Brain microvascular endothelial cell (primary cell): ENCODE measurements at regions not wholly inside any gene's neighbourhood (a gene's known extent, or its start where the extent isn't known, plus 50 kb on each side); places are given as distances from the start of the nearest gene placed in this dataset.

Experiments
- DNase-seq: peaks from one replicate; pipeline ENCODE4 v3.0.0-alpha.2; 2020
- H3K27ac ChIP-seq: fragments of 250-450 bp; sonication (Bioruptor Pico); 2 replicates; pipeline ENCODE4 v1.5.1; 2020; ENCODE audit warnings: mild to moderate bottlenecking, moderate library complexity
- H3K27me3 ChIP-seq: fragments of 250-450 bp; sonication (Bioruptor Pico); replicated peaks from 2 replicates; pipeline ENCODE4 v1.5.1; 2020; ENCODE audit warnings: mild to moderate bottlenecking
- H3K36me3 ChIP-seq: fragments of 250-450 bp; sonication (Bioruptor Pico); replicated peaks from 2 replicates; pipeline ENCODE4 v1.5.1; 2020; ENCODE audit warnings: mild to moderate bottlenecking
- H3K4me3 ChIP-seq: 2 replicates; pipeline ENCODE4 v1.5.1; 2011; ENCODE audit warnings: low read depth, mild to moderate bottlenecking, control low read depth, low read length, moderate library complexity
- in situ Hi-C: cut with HindIII; loops from 2 replicates; pipeline ENCODE4 v1.10.0; 2017; ENCODE audit warnings: low sequenced_read_pairs, low pct_ligation_motif_present
- TF ChIP-seq, protein P1 (sequence below): IDR thresholded peaks from 2 replicates; pipeline ENCODE4 v1.5.1; 2011; ENCODE audit warnings: low read depth, mild to moderate bottlenecking, moderate library complexity, low read length, control low read depth, inconsistent platforms; ENCODE audit errors: missing control alignments

DNA sequence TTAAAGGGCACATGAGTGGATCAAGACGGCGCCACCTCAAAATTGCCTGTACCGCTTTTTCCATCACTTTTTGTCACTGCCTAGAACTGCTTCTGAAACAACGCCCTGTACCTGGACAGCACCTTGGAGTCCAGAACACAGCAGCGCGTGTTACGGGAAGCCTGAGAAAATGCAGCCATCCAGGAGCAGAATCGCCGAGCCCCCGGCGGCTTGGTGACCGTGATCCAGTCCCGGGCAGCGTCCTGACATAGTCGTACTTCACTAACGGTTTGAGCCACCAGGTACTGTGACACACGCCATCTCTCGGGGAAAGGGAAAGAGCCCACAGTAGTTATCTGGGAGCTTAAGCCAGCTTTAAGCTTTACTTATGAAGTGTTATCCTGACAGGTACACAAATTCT lies 168.9 kb upstream of the SALL3 start:
- in situ Hi-C loops, result no loop called here
- H3K27me3 ChIP-seq, result no peaks in the 10 kb centered on the region
- DNase-seq, result no peak
- no peak overlapping the region for H3K27ac ChIP-seq
- H3K4me3 ChIP-seq, result no peak overlapping the region
- TF ChIP-seq, protein P1, sequence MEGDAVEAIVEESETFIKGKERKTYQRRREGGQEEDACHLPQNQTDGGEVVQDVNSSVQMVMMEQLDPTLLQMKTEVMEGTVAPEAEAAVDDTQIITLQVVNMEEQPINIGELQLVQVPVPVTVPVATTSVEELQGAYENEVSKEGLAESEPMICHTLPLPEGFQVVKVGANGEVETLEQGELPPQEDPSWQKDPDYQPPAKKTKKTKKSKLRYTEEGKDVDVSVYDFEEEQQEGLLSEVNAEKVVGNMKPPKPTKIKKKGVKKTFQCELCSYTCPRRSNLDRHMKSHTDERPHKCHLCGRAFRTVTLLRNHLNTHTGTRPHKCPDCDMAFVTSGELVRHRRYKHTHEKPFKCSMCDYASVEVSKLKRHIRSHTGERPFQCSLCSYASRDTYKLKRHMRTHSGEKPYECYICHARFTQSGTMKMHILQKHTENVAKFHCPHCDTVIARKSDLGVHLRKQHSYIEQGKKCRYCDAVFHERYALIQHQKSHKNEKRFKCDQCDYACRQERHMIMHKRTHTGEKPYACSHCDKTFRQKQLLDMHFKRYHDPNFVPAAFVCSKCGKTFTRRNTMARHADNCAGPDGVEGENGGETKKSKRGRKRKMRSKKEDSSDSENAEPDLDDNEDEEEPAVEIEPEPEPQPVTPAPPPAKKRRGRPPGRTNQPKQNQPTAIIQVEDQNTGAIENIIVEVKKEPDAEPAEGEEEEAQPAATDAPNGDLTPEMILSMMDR, result no peak
- no peaks in the 10 kb centered on the region for H3K36me3 ChIP-seq

GRCh38 chr18:78812067-78812466 lies 167.6 kb upstream of the SALL3 start:
- H3K36me3 ChIP-seq, result no peaks in the 10 kb centered on the region
- H3K27ac ChIP-seq, result no peak overlapping the region
- no peak overlapping the region for H3K4me3 ChIP-seq
- in situ Hi-C loops, result no loop called here
- TF ChIP-seq, protein P1, result no peak
- no peaks in the 10 kb centered on the region for H3K27me3 ChIP-seq
- DNase-seq, result no peak

DNA sequence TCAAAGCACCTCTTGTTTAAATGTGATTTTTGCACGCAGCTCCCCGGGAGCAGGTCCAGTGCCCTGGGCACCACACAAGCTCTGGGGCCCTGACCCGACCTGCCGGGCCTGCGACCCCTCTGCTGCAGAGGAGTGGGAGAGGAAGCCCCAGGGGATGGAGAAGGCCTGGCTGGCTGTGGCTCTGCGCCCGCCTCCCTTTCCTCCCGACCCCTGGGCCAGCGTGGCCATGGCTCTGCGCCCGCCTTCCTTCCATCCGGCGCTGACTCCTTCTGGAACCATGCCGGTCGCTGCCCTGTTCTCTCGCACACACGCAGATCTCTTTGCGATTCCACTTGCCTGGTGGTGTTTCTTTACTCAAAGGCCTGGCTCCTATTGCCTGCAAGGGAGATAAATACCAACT lies 166.5 kb upstream of the SALL3 start:
- Histone ChIP-seq H3K36me3 (no peaks in the 10 kb centered on the region), H3K27me3 (no peaks in the 10 kb centered on the region), H3K4me3 (no peak overlapping the region), H3K27ac (no peak overlapping the region)
- in situ Hi-C loops, result no loop called here
- TF ChIP-seq, protein P1, result no peak
- DNase-seq, result no peak

GRCh38 chr18:78813936-78814710 lies 165.5 kb upstream of the SALL3 start:
- no peaks in the 10 kb centered on the region for H3K36me3 ChIP-seq
- no peak for DNase-seq
- TF ChIP-seq, protein P1, result no peak
- no peak overlapping the region for H3K4me3 ChIP-seq
- no peaks in the 10 kb centered on the region for H3K27me3 ChIP-seq
- in situ Hi-C loops, result no loop called here
- no peak overlapping the region for H3K27ac ChIP-seq

DNA sequence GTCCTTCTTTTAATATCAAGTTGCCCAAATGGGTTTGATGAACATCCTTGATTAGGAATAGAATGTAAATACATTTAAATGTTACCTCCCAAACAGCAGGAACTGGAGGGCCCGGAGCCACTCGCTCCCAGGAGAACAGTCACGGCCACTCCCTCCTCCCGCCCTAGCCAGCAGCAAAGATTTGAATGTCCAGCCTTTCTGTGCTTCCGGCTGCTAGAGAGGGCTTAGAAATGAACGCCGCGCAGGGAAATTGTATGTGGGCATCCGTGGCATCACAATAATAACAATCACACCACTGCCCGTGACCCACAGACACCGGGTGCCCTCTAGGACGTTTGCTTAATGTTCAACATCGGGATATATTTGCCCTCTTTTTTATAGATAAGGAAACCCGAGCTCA lies 164.9 kb upstream of the SALL3 start:
- H3K4me3 ChIP-seq, result no peak overlapping the region
- TF ChIP-seq, protein P1, result no peak
- H3K27ac ChIP-seq, result no peak overlapping the region
- H3K27me3 ChIP-seq, result no peaks in the 10 kb centered on the region
- no peaks in the 10 kb centered on the region for H3K36me3 ChIP-seq
- in situ Hi-C loops, result no loop called here
- DNase-seq, result no peak

DNA sequence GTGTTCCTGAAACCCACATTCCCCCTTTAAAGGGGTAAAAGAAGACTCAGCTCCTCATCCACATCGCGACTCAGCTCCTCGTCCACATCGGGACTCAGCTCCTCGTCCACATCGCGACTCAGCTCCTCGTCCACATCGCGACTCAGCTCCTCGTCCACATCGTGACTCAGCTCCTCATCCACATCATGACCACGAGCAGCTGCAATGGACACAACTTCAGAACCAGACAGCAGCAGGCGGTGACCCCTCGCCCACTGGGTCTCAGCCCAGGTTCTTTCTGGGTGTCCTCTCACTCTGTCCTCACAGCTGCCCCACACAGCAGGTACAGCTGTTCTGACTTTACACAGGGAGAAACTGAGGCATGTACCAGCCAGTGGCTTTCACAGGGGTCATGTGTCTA lies 163.5 kb upstream of the SALL3 start:
- H3K27ac ChIP-seq, result no peak overlapping the region
- DNase-seq, result no peak
- TF ChIP-seq, protein P1, result no peak
- in situ Hi-C loops, result no loop called here
- no peak overlapping the region for H3K4me3 ChIP-seq
- no peaks in the 10 kb centered on the region for H3K27me3 ChIP-seq
- H3K36me3 ChIP-seq, result no peaks in the 10 kb centered on the region
